CD14-positive monocyte (primary cell): ENCODE measurements at regions not wholly inside any gene's neighbourhood (a gene's known extent, or its start where the extent isn't known, plus 50 kb on each side); places are given as distances from the start of the nearest gene placed in this dataset.

ENCODE experiments used
- DNase-seq, 3 donors: peaks; one replicate each; pipeline ENCODE4 v3.0.0-alpha.2; 2011 to 2022
- H2AFZ ChIP-seq: 2 replicates; pipeline ENCODE4 v1.6.0; 2012; ENCODE audit warnings: mild to moderate bottlenecking, low read depth, low read length, inconsistent platforms; ENCODE audit not compliant: insufficient read depth, poor library complexity, severe bottlenecking
- H3K27ac ChIP-seq, 2 donors: 1 replicate in 1 of 2; 2 replicates in 1 of 2; pipeline ENCODE4 v1.5.1; 2012 to 2013; ENCODE audit warnings: low read length in 2 of 2, control low read depth in 1 of 2, inconsistent platforms in 1 of 2, low read depth in 1 of 2, mild to moderate bottlenecking in 1 of 2
- H3K27me3 ChIP-seq, 2 donors: one replicate each; pipeline versions ENCODE4 v1.6.0 to v1.6.1; 2011 to 2013; ENCODE audit warnings: low read length in 2 of 2; ENCODE audit not compliant: control insufficient read depth in 2 of 2, insufficient read depth in 2 of 2
- H3K36me3 ChIP-seq, 2 donors: replicated peaks in 1 of 2; 1 replicate in 1 of 2; 2 replicates in 1 of 2; pipeline versions ENCODE4 v1.5.1 to v1.6.1; 2012 to 2013; ENCODE audit warnings: low read length in 2 of 2, control low read depth in 1 of 2, inconsistent platforms in 1 of 2, mild to moderate bottlenecking in 1 of 2; ENCODE audit not compliant: insufficient read depth in 2 of 2, control insufficient read depth in 1 of 2
- H3K4me1 ChIP-seq, 2 donors: 1 replicate in 1 of 2; 2 replicates in 1 of 2; pipeline versions ENCODE4 v1.5.1 to v1.6.1; 2012 to 2013; ENCODE audit warnings: low read length in 2 of 2, control low read depth in 1 of 2, inconsistent platforms in 1 of 2, mild to moderate bottlenecking in 1 of 2, moderate library complexity in 1 of 2; ENCODE audit not compliant: insufficient read depth in 2 of 2, control insufficient read depth in 1 of 2
- H3K4me2 ChIP-seq: replicated peaks from 2 replicates; pipeline ENCODE3; 2012; ENCODE audit warnings: low read length, moderate library complexity, mild to moderate bottlenecking; ENCODE audit not compliant: poor library complexity, severe bottlenecking; ENCODE audit errors: extremely low read depth
- H3K4me3 ChIP-seq, 3 experiments: fragments of 200-600 bp in 1 of 3; sonication (generic) in 1 of 3; replicated peaks in 1 of 3; 1 replicate in 2 of 3; 2 replicates in 1 of 3; pipeline ENCODE4 v1.5.1; 2011 to 2013; ENCODE audit warnings: low read length in 3 of 3, mild to moderate bottlenecking in 3 of 3, control low read depth in 2 of 3, low read depth in 2 of 3, inconsistent platforms in 1 of 3, moderate library complexity in 1 of 3
- H3K79me2 ChIP-seq: 2 replicates; pipeline ENCODE4 v1.6.0; 2012; ENCODE audit warnings: mild to moderate bottlenecking, control low read depth, inconsistent platforms, low read length, moderate library complexity; ENCODE audit not compliant: insufficient read depth
- H3K9ac ChIP-seq: 2 replicates; pipeline ENCODE4 v1.6.0; 2017; ENCODE audit warnings: low read length, mild to moderate bottlenecking; ENCODE audit not compliant: insufficient read depth, poor library complexity, severe bottlenecking
- H3K9me3 ChIP-seq, 2 donors: replicated peaks in 1 of 2; 1 replicate in 1 of 2; 2 replicates in 1 of 2; pipeline versions ENCODE4 v1.5.1 to v1.6.1; 2012 to 2013; ENCODE audit warnings: low read length in 2 of 2, control low read depth in 1 of 2; ENCODE audit not compliant: control insufficient read depth in 1 of 2, insufficient read depth in 1 of 2
- H4K20me1 ChIP-seq: 2 replicates; pipeline ENCODE4 v1.6.0; 2012; ENCODE audit warnings: mild to moderate bottlenecking, low read length, control low read depth, moderate library complexity; ENCODE audit not compliant: insufficient read depth
- H3K27ac Mint-ChIP-seq, 7 donors: one replicate each; pipeline ENCODE4 v1.8.0; 2020; ENCODE audit warnings: mild to moderate bottlenecking in 7 of 7, mixed read lengths in 7 of 7, moderate library complexity in 6 of 7, inconsistent platforms in 2 of 7
- H3K27me3 Mint-ChIP-seq, 3 donors: one replicate each; pipeline ENCODE4 v1.8.0; 2021 to 2022; ENCODE audit warnings: low read depth in 3 of 3, mild to moderate bottlenecking in 3 of 3, mixed read lengths in 3 of 3, moderate library complexity in 3 of 3, inconsistent platforms in 1 of 3
- H3K36me3 Mint-ChIP-seq, 2 donors: one replicate each; pipeline ENCODE4 v1.8.0; 2020; ENCODE audit warnings: mixed read lengths in 2 of 2, inconsistent platforms in 1 of 2, mild to moderate bottlenecking in 1 of 2
- H3K4me1 Mint-ChIP-seq: one replicate; pipeline ENCODE4 v1.8.0; 2020; ENCODE audit warnings: mild to moderate bottlenecking, mixed read lengths
- H3K4me3 Mint-ChIP-seq, 2 donors: one replicate each; pipeline ENCODE4 v1.8.0; 2020; ENCODE audit warnings: mild to moderate bottlenecking in 2 of 2, mixed read lengths in 2 of 2, moderate library complexity in 1 of 2
- H3K9me3 Mint-ChIP-seq, 7 donors: one replicate each; pipeline ENCODE4 v1.8.0; 2020 to 2022; ENCODE audit warnings: mixed read lengths in 7 of 7, mild to moderate bottlenecking in 6 of 7, moderate library complexity in 6 of 7, inconsistent platforms in 2 of 7
- CTCF ChIP-seq: fragments of 200-600 bp; IDR thresholded peaks from one replicate; pipeline ENCODE4 v1.8.0; 2022; ENCODE audit warnings: antibody characterized with exemption, mild to moderate bottlenecking
- WGBS: methylation state at CpG from one replicate; pipeline ENCODE4 v1.1.5; 2013; ENCODE audit warnings: missing lambda C conversion rate; ENCODE audit not compliant: insufficient coverage; 5-methylcytosine and 5-hydroxymethylcytosine counted together
- intact Hi-C, 2 donors: fragments of 100-400 bp; cut with micrococcal nuclease; formaldehyde crosslinking; loops; one replicate each; pipeline versions ENCODE4 v1.15.0 to v1.15.1; 2023

DNA sequence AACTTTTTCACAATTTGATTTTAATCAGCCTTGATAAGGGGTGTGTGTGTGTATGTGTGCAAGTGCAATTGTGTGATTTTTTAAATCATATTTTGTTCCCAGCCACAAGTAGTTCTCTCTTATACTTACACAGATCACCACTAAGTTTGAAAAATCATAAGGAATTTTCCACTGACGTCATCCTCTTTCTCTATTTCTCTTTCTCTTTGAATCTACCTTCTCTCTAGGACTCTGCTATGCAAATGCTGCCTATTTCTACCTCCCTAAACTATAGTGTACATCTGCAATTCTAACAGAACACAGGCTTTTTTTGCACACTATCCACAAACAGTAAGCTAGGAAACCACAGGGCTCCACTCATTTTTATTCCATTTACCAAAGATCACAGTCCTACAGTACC, 254.6 kb upstream of the CYLC2 start:
- no peaks in the 10 kb centered on the region for H3K36me3 ChIP-seq
- H3K36me3 Mint-ChIP-seq: no peaks in the 10 kb centered on the region
- H4K20me1 ChIP-seq: no peaks in the 10 kb centered on the region
- DNase-seq: no peak
- no peak overlapping the region for H3K27ac ChIP-seq
- peaks cover 0 to 7% of the 10 kb centered on the region in 2 donors for H3K9me3 ChIP-seq
- H3K4me1 Mint-ChIP-seq: no peaks in the 10 kb centered on the region
- H3K27me3 ChIP-seq: no peaks in the 10 kb centered on the region
- intact Hi-C loops: no loop called here
- WGBS: 83% methylated on average over 1 of the region's 1 CpG
- no peak overlapping the region for H3K4me2 ChIP-seq
- no peak overlapping the region for H3K4me3 Mint-ChIP-seq
- H2AFZ ChIP-seq: no peak overlapping the region
- H3K4me1 ChIP-seq: no peaks in the 10 kb centered on the region
- no peak overlapping the region for H3K4me3 ChIP-seq
- H3K79me2 ChIP-seq: no peaks in the 10 kb centered on the region
- H3K27ac Mint-ChIP-seq: no peak overlapping the region
- peaks cover 6 to 15% (median 11%) of the 10 kb centered on the region in 7 donors for H3K9me3 Mint-ChIP-seq
- TF ChIP-seq CTCF: no peak
- no peak overlapping the region for H3K9ac ChIP-seq
- peaks cover 0 to 1% (median 0%) of the 10 kb centered on the region in 3 donors for H3K27me3 Mint-ChIP-seq

- Histone ChIP-seq H3K9me3 (peaks cover 0 to 16% of the 10 kb centered on the region in 2 donors), H2AFZ (no peak overlapping the region), H3K27me3 (no peaks in the 10 kb centered on the region), H3K9ac (no peak overlapping the region), H4K20me1 (no peaks in the 10 kb centered on the region), H3K4me1 (no peaks in the 10 kb centered on the region), H3K4me2 (no peak overlapping the region), H3K4me3 (no peak overlapping the region), H3K79me2 (no peaks in the 10 kb centered on the region), H3K36me3 (no peaks in the 10 kb centered on the region), H3K27ac (no peak overlapping the region)
- Mint-ChIP-seq H3K27me3 (no peaks in the 10 kb centered on the region), H3K4me1 (no peaks in the 10 kb centered on the region), H3K4me3 (no peak overlapping the region), H3K27ac (no peak overlapping the region), H3K9me3 (peaks cover 0 to 13% (median 5%) of the 10 kb centered on the region in 7 donors), H3K36me3 (no peaks in the 10 kb centered on the region)
- no peak for TF ChIP-seq CTCF
- no peak for DNase-seq
- intact Hi-C loops: no loop called here
- WGBS: 100% methylated on average over 4 of the region's 6 CpGs
Measured at GRCh38 chr9:102728946-102729345, 266.2 kb upstream of the CYLC2 start.
